GM19025 (cell line): ENCODE measurements at regions not wholly inside any gene's neighbourhood (a gene's known extent, or its start where the extent isn't known, plus 50 kb on each side); places are given as distances from the start of the nearest gene placed in this dataset.
"Not testable (repeated sequence)": the region's sequence is repeated elsewhere in the genome, so short reads cannot be mapped to it uniquely, and the experiment has no call there.

Source experiments
- ATAC-seq: cut with Tn5 transposase; IDR thresholded peaks from one replicate; pipeline ENCODE4 v1.9.1; 2021; ENCODE audit warnings: mild to moderate bottlenecking, low read depth, moderate library complexity; ENCODE audit not compliant: unreplicated experiment

DNA sequence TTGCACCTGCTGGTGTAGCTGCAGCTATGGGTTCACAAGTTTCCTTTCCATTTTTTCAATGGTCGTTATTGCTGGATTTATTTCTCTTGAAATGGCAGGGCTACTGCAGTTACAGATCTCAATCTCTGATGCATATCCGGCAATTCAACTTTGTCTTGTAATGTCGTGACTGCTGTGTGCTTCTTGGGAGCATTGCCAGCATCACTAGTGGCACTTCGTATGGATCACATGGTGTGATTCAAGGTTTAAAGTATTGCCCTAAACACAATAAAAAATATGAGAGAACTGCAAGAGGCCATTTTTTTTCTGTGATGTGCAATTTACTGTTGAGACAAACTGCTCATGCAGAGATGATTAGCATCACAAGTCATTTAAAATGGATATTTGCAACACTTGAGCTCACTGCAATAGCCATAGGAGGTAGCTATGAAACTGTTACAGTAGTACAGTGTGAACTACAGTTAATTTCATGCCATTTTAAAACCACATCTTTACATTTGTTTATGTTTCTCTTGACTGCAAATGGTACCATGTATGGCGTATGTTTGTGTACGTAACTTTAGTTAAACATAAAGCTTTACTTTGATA, 217.4 kb upstream of the PDE3A start:
- ATAC-seq = no peak

GRCh38 chr12:20154052-20154451, 214.3 kb upstream of the PDE3A start:
- no peak for ATAC-seq

- no peak for ATAC-seq
These were observed 213.0 kb upstream of the PDE3A start for GRCh38 chr12:20155374-20155773.

DNA sequence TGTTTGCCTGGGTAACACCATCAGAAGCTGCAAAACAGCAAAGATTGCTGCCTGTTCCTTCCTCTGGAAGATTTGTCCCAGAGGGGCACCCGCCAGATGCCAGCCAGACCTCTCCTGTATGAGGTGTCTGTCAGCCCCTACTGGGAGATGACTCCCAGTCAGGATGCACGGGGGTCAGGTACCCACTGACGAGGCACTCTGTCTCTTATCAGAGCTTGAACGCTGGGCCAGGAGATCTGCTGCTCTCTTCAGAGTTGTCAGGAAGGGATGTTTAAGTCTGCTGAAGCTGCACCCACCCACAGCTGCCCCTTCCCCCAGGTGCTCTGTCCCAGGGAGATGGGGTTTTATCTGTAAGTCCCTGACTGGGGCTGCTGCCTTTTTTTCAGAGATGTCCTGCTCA, 207.4 kb upstream of the PDE3A start:
- not testable (repeated sequence) for ATAC-seq

DNA sequence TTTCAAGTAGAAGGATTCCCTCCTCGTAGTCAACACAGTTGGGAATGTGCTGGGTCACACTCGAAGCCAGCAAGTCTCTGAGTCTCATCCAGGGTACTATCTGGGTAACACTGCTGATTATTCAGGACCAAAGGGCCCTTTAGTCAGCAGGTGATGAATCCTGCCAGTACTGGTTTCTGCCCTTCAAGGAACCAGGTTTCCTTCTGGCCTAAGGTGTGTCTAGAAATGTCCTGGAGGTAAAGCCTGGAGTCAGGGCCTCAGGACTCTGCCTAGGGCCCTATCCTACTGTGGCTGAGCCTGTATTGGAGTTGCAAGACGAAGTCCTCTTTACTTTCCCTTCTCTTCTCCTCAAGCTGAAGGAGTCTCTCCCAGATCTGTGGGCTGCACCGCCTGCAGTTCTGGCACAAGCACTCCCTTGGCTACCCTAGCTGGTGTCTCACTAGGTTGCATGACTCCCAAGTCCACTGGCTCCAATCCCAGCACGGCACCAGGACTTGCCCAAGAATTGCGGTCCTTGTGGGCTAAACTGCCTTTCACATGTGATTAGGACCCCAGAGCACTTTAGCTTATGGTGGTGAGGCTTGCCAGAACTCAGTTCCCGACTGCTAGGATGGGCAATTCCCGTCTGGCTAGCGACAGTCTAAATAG, 193.7 kb upstream of the PDE3A start:
- no peak for ATAC-seq

- ATAC-seq = no peak
These were observed 192.5 kb upstream of the PDE3A start for GRCh38 chr12:20175704-20176388.

DNA sequence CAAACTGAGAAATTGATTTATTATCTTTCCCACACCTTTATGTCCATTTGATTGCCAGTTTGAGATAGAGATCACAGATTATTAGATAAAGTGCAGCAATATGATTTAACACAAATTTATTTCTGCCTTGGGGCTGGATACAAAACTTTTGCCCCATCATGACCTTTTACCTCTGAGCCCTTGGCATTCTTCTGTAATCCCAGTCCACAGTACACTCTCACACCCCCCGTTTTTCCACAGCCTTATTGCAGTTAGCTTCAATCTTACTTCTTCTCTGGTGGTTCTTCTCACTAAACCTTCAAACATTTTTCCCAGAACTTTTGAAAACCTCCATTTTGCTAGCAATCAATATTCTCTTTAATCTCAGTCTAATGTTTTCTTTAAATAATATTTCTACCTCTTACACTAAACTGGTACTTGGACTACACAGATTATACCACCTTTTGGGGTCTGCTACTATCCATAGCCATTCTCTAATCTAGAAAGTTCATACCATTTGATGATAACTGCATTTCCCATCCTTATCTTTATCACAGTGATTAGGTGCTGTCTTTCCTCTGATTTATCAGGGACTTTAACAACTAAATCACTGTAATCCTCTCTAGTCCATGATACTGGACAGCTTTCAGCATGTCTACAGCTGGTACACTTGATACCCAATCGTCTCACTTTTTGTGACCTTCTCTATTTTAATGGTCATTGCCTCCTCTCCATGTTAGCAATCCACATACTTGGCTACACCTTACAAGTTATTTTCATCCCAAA, 186.7 kb upstream of the PDE3A start:
- no peak for ATAC-seq

DNA sequence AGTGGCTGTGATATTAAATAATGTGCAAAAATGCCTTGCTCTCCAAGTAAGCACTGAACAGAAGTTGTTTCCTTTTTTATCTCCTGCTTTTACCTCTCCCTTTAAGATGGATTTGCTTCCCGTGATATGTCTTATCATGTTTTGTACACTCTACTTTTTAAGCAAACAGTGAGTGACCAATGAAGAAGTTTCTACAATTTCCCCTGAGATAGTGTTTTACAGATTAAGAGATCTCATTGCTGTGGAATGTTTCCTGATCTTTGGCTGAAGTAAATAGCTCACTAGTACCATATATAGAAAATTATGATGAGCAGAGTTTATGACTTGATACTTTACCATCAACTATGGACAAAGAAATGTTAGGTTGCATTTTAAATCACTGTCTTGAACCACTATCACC, 184.8 kb upstream of the PDE3A start:
- no peak for ATAC-seq

DNA sequence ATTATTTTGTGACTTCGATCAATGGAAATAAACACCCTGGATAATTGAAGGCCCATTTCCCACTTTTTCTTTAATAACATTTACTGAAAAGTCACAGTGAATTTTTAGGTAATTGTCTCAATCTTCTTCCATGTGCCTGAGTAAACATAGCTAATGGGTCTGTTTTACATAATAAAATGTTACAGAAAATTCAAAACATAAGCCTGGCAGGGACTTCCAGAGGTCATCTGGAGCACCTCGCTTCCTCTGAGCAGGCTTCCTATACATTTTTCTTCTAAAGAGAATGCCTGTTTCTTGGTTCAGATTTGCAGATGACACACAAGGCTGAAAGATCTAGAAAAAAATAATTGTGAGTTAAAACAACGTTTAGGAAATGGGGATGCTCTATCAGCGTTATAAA, 183.8 kb upstream of the PDE3A start:
- no peak for ATAC-seq

- no peak for ATAC-seq
These were observed 180.9 kb upstream of the PDE3A start for GRCh38 chr12:20187456-20187855.

DNA sequence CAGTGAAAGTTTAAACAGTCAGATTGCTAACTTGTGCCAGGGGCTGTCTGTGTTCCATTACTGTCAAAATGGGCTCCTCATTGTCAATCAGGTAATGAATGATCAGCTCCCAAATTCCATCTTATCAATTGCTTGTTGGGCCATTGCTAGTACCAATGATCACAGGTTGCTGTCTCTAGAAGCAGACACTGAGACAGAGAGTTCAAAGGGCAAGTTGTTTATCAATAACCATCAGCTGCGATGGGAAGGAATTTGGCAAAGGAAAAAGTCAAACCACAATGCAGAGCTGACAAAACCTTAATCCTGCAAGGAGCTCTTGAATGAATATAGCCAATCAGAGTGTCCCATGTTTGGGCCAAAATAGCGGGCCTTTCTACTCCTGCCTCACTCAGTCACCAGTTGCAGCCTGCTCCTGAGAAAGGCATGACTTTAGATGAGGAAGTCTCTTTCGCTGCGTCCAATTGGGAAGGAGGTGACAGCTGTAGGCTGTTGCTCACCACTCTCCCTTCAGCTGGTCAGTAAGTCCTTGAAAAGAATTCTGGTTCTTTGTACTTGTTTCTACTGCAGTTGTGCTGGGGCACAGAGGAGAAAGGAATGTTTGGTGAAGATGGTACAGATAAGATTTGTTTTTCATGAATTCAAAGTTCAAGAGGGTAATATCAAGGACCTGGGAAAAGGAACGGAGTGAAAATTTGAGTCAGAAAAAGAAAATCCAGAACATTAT, 179.2 kb upstream of the PDE3A start:
- no peak for ATAC-seq

GRCh38 chr12:20189767-20190166, 178.6 kb upstream of the PDE3A start:
- no peak for ATAC-seq

DNA sequence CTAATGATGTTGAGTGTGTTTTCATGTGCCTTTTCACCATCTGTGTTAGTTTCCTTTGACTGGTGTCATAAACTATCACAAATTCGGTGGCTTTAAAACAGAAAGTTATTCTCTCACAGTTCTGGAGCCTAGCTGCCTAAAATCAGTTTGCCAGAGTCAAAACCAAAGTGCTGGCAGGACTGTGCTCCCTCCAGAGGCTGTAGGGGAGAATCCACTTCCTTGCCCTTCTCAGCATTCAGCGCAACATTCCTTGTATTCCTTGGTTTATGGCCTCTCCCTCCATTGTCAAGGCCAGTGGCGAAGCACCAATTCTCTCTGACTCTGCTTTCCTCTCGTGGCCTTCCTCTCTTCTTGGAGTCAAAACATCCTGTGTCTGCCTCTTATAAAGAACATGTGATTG, 174.2 kb upstream of the PDE3A start:
- no peak for ATAC-seq

GRCh38 chr12:20196767-20197166, 171.6 kb upstream of the PDE3A start:
- ATAC-seq = no peak

GRCh38 chr12:20197411-20197810, 170.9 kb upstream of the PDE3A start:
- no peak for ATAC-seq

- no peak for ATAC-seq
These were observed 168.6 kb upstream of the PDE3A start for GRCh38 chr12:20199780-20200179.

- ATAC-seq = no peak
These were observed 166.6 kb upstream of the PDE3A start for GRCh38 chr12:20201733-20202132.

- no peak for ATAC-seq
These were observed 162.5 kb upstream of the PDE3A start for GRCh38 chr12:20205854-20206253.

DNA sequence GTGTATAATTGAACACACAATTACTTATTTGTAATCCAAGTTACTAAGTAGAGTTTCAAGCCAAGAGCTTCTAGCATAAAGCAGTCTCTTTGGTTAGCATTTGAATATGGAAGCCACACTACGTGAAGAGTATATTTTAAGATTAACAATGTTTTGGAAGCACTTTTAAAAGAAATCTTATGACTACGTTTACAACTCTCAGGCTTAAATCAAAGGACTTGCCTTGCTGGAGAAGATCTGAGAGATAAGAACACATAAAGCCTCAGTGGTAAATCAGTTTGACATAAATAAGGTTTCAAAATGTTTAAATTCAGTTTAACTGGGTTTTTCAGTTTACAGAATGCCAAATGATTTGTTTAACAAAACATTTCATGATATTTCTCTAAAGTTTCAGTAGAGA, 161.9 kb upstream of the PDE3A start:
- ATAC-seq = no peak

DNA sequence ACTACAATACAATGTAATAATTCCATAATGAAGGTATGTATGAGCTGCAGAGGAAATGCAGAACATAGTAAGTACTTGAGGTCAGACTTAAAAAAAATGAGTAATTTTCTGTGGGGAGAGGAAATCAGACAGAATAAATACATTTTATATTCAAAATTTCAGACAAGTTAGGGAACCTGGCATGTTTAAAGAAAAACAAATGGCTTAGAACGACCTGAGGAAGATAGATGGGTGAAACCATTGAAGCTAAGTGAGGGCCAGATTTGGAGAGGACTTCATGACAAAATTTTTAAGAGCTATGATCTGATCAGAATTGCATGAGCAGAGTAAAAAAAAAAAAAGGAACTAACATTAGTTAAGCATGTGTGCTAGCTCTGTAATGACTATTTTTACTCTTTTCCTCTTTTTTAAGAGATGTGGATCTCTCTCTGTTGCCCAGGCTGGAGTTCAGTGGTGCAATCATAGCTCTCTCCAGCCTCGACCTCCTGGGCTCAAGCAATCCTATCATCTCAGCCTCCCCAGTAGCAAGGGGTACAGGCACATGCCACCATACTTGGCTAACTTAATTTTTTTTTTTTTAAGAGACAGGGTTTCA, 157.6 kb upstream of the PDE3A start:
- no peak for ATAC-seq
